GM21529 (cell line): ENCODE measurements at regions not wholly inside any gene's neighbourhood (a gene's known extent, or its start where the extent isn't known, plus 50 kb on each side); places are given as distances from the start of the nearest gene placed in this dataset.
"Not testable (repeated sequence)": the region's sequence is repeated elsewhere in the genome, so short reads cannot be mapped to it uniquely, and the experiment has no call there.

ENCODE experiments used
- ATAC-seq: cut with Tn5 transposase; IDR thresholded peaks from one replicate; pipeline ENCODE4 v1.9.1; 2021; ENCODE audit not compliant: unreplicated experiment

- not testable (repeated sequence) for ATAC-seq
These were observed 157.7 kb downstream of the GIPC2 start for GRCh38 chr1:78203410-78203982.

DNA sequence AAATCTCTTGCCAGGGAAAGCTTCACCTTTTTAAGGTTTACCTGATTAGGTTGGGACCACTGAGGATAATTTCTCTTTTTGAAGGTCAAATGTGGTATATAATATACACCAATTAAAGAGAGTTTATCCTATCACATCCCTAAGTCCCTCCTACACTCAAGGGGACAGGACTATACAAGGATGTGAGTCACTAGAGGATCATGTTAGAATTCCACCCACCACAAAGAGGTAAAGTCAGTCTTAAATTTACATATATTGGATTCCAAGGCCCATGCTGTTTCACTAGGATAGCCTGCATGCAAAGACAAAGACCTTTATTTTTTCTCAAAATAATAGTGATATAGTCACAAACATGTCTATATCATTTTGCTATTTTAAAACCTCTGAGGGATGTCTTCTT lies 164.4 kb downstream of the GIPC2 start:
- no peak for ATAC-seq

DNA sequence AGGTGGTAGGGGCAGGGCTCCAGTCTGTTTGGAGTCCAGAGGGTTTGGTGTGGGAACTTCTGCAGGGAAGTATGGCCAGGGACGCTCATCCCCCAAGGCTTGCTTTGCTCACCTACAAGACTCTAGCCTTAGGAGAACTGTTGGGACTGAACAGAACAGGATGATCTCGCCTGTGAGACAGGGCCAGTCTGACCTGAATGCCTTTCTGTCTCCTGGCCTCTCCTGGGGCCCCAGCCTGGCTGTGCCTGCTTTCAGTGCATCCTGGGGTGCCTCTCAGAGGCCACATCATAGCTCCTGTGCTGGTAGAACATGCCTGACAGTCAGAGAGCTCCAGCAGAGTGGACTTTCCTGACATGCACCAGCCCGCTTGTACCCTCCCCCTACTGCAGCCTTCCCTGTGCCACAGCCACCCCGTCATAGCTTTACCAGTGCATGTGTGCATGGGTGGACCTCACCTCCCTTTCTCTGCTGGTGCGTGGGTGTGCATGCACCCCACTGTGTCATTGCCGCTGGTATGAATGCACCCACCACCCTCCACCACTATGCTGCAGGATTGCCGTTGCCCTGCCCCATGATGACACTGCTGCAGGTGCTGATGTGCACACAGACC lies 165.8 kb downstream of the GIPC2 start:
- no peak for ATAC-seq

DNA sequence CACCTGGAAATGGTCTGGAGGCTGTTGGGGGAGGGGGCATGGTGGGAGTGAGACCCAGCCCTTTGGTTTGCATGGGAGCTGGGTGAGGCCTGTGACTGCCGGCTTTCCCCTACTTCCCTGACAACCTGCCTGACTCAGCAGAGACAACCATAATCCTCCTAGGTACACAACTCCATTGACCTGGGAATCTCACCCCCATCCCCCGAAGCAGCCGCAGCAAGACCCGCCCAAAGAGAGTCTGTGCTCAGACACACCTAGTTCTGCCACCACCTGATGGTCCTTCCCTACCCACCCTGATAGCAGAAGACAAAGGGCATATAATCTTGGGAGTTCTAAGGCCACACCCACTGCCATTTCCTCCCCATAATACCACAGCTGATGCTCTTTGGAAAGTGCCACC lies 168.6 kb downstream of the GIPC2 start:
- no peak for ATAC-seq

DNA sequence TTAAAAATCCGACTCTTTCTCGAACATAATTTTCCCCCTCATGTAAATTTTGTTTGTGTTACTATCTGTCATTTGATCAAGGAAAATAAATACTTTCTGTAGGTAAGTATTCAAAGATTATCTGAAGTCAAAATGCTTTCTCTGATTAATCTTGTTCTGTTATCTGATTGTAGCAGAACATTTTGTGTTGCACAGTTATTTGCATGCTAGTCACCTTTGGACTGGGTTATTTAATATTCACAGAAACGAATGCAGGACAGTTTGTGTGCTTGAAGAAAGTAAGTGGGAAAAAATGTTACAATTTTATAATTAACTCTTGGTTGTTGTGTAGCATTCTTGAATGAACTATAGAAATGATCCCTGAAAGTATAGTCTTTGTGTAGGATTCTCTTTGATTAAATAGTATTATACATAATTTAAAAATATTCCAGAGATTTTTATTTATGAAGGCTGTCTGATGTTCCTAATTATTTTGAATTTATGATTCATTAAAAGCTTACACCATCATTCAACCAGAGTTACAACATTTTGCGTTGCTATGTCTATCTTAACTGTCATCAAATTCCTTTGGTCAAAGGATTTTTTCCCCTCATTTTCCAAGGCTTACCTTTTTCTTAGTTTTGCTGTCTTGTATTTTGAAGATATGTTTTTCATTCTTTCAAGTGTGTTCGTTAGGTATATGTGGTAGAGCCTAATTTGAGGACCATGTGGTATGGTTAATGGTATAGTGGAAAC lies 176.6 kb downstream of the GIPC2 start:
- ATAC-seq: no peak

- ATAC-seq: no peak
These were observed 177.2 kb downstream of the GIPC2 start for GRCh38 chr1:78222960-78223358.

- no peak for ATAC-seq
These were observed 177.8 kb downstream of the GIPC2 start for GRCh38 chr1:78223417-78224215.

DNA sequence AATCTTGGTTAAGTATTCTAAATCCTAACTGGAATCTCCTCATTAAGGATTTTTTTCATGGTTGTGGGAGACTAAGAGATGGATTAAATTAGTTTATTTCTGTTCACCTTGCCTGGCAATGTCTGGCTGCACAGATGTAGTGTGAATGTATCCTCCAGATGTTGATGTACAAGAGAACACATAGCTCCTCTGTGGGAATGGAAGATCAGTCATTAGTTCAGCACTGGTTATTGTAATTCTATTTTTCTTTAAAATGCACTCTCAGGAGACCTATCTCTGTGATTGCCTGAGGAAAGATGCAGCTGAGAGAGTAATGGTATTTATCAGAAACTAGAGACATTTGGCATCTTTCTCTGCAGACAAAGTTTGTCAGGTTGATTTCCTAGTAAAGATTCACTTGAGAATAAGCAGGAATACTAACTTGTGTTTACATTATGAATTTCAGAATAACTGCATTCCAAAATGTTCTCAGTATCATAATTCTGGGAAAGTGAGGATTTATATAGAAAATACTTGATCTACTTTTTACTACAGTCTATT lies 178.6 kb downstream of the GIPC2 start:
- no peak for ATAC-seq

GRCh38 chr1:78224861-78225552 lies 179.2 kb downstream of the GIPC2 start:
- ATAC-seq: no peak

DNA sequence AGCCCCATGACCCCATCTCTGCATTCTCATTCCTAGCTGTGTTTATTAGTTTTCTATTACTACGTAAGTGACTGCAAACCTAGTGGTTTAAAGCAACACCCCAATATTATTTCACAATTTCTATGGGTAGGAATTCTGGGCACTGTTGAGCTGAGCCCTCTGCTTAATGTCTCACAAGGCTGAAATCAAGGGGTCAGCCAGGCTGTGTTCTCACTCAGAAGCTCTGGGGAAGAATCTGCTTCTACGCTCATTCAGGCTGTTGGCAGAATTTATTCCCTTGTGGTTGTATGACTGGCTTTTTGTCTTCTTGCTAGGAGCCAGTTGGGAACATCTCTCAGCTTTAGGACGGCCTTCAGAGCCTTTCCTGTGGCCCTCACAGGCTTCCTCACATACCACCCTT lies 181.0 kb downstream of the GIPC2 start:
- ATAC-seq: no peak

GRCh38 chr1:78227705-78228635 lies 182.2 kb downstream of the GIPC2 start:
- ATAC-seq: no peak

GRCh38 chr1:78229344-78229743 lies 183.6 kb downstream of the GIPC2 start:
- no peak for ATAC-seq

- no peak for ATAC-seq
These were observed 185.7 kb downstream of the GIPC2 start for GRCh38 chr1:78231477-78231876.

GRCh38 chr1:78231894-78232293 lies 186.1 kb downstream of the GIPC2 start:
- no peak for ATAC-seq

DNA sequence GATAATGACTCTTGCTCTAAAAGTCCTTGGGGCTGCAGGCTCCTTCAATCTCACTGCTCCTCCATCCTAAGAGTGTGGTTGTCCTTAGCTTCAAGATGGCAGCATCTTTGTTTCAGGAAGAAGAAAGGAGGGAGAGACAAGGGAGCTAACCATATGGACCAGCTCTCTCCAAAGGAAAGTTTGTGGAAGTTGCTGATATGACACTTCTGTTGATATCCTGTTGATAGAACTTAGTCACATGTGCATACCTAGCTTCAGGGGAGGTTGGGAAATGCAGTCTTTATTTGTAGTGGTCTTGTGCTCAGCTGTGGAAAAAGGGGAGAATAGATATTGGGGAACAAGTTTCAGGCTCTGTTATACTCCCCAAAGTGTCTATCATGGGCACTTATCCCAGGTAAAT lies 186.9 kb downstream of the GIPC2 start:
- no peak for ATAC-seq

GRCh38 chr1:78234496-78234895 lies 188.7 kb downstream of the GIPC2 start:
- ATAC-seq: no peak

DNA sequence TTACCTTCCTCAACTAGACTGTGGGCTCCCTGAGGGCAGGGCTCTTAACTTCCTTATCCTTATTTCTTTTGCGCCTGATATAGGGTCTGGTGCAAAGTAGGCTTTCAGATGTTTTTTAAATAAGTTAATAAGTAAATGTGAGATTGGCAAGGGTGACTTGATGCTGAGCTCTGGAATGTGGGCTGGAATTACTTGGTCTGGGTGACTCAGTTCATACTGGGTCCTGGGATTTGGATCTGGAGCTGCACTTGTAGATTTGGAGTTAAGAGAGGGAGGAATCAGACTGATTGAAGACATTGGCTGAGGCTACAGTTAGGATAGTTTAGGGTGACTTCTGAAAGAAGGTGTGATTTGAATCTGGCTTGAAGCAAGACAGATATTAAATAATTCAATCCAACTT lies 190.9 kb downstream of the GIPC2 start:
- no peak for ATAC-seq

DNA sequence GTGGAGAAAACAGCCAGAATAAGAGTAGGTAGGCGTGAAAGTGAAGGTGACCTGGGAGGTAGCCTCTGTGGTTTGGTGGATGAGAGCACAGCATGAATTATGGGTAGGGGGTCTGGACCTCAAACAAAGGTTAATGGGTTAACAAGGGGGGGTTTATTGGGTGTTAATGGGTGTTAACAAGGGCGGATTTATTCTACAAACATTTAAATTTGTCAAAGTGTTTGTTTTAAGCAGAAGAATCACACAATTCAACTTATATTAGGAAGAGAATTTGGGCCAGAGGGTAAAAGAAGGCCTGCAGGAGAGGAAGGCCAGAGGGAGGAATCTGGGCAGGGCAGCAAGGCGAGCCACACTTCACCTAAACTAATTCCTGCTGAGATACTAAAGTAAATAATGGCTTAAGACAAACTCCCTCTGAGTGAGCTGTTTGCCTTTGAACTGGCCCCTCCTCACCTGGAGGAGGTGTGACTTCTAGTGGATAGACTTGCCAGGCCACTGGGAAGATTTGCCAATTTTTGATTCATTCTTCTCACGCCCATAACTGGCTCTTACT lies 191.7 kb downstream of the GIPC2 start:
- ATAC-seq: no peak

GRCh38 chr1:78240191-78240590 lies 194.4 kb downstream of the GIPC2 start:
- no peak for ATAC-seq
